Subcutaneous abdominal adipose tissue (tissue), 5 donors: ENCODE measurements at regions not wholly inside any gene's neighbourhood (a gene's known extent, or its start where the extent isn't known, plus 50 kb on each side); places are given as distances from the start of the nearest gene placed in this dataset.
"Not testable (repeated sequence)": the region's sequence is repeated elsewhere in the genome, so short reads cannot be mapped to it uniquely, and the experiment has no call there.

ENCODE experiments used
- H3K27ac ChIP-seq: one replicate; pipeline ENCODE4 v1.7.0; 2013; ENCODE audit warnings: low read depth, mild to moderate bottlenecking, inconsistent platforms, low read length, moderate library complexity
- H3K27me3 ChIP-seq, 5 donors: one replicate each; pipeline ENCODE4 v1.7.0; 2013; ENCODE audit warnings: low read length in 5 of 5, inconsistent platforms in 1 of 5; ENCODE audit not compliant: control insufficient read depth in 5 of 5, insufficient read depth in 4 of 5
- H3K36me3 ChIP-seq, 5 donors: one replicate each; pipeline ENCODE4 v1.7.0; 2013; ENCODE audit warnings: low read length in 5 of 5; ENCODE audit not compliant: control insufficient read depth in 5 of 5, insufficient read depth in 5 of 5
- H3K4me1 ChIP-seq, 5 donors: one replicate each; pipeline ENCODE4 v1.7.0; 2013; ENCODE audit warnings: low read length in 5 of 5, mild to moderate bottlenecking in 3 of 5, moderate library complexity in 1 of 5; ENCODE audit not compliant: control insufficient read depth in 5 of 5, insufficient read depth in 5 of 5
- H3K4me3 ChIP-seq, 5 donors: one replicate each; pipeline ENCODE4 v1.7.0; 2013; ENCODE audit warnings: low read length in 5 of 5, low read depth in 1 of 5
- H3K9ac ChIP-seq, 5 donors: one replicate each; pipeline ENCODE4 v1.7.0; 2013; ENCODE audit warnings: low read length in 5 of 5, mild to moderate bottlenecking in 4 of 5, moderate library complexity in 3 of 5
- H3K9me3 ChIP-seq, 5 donors: one replicate each; pipeline ENCODE4 v1.7.0; 2013; ENCODE audit warnings: low read length in 5 of 5; ENCODE audit not compliant: control insufficient read depth in 5 of 5
- donor health status: healthy.
- donor health status: healthy.
- donor health status: healthy.
- donor health status: healthy.
- donor health status: healthy.

- no peak overlapping the region for H3K4me3 ChIP-seq
- no peaks in the 10 kb centered on the region for H3K27me3 ChIP-seq
- no peaks in the 10 kb centered on the region for H3K4me1 ChIP-seq
- H3K9ac ChIP-seq = no peak overlapping the region
- no peak overlapping the region for H3K27ac ChIP-seq
- peaks cover 0 to 13% (median 0%) of the 10 kb centered on the region in 5 donors for H3K9me3 ChIP-seq
- no peaks in the 10 kb centered on the region for H3K36me3 ChIP-seq
Observed at GRCh38 chr2:126145752-126146151, 510.2 kb upstream of the GYPC start.

- H3K36me3 ChIP-seq = no peaks in the 10 kb centered on the region
- no peak overlapping the region for H3K9ac ChIP-seq
- no peaks in the 10 kb centered on the region for H3K27me3 ChIP-seq
- H3K4me1 ChIP-seq = no peaks in the 10 kb centered on the region
- H3K27ac ChIP-seq = no peak overlapping the region
- peaks cover 0 to 11% (median 2%) of the 10 kb centered on the region in 5 donors for H3K9me3 ChIP-seq
- H3K4me3 ChIP-seq = no peak overlapping the region
Observed at GRCh38 chr2:126154256-126154785, 501.6 kb upstream of the GYPC start.

- not testable (repeated sequence) for H3K9me3 ChIP-seq, H3K4me1 ChIP-seq, H3K36me3 ChIP-seq, H3K27me3 ChIP-seq, H3K4me3 ChIP-seq, H3K9ac ChIP-seq, H3K27ac ChIP-seq
Observed at GRCh38 chr2:126160950-126161349, 495.0 kb upstream of the GYPC start.

GRCh38 chr2:126172631-126173184, 483.2 kb upstream of the GYPC start:
- peaks cover 0 to 2% (median 0%) of the 10 kb centered on the region in 5 donors for H3K9me3 ChIP-seq
- H3K4me3 ChIP-seq = no peak overlapping the region
- no peak overlapping the region for H3K27ac ChIP-seq
- H3K9ac ChIP-seq = no peak overlapping the region
- no peaks in the 10 kb centered on the region for H3K36me3 ChIP-seq
- no peaks in the 10 kb centered on the region for H3K4me1 ChIP-seq
- no peaks in the 10 kb centered on the region for H3K27me3 ChIP-seq

- Histone ChIP-seq H3K9me3 (peaks cover 0 to 2% (median 0%) of the 10 kb centered on the region in 5 donors), H3K27ac (no peak overlapping the region), H3K9ac (no peak overlapping the region), H3K4me1 (no peaks in the 10 kb centered on the region), H3K27me3 (no peaks in the 10 kb centered on the region), H3K4me3 (no peak overlapping the region), H3K36me3 (no peaks in the 10 kb centered on the region)
Observed at GRCh38 chr2:126175222-126175621, 480.7 kb upstream of the GYPC start.

GRCh38 chr2:126177479-126177878, 478.5 kb upstream of the GYPC start:
- no peak overlapping the region for H3K9ac ChIP-seq
- no peaks in the 10 kb centered on the region for H3K36me3 ChIP-seq
- no peaks in the 10 kb centered on the region for H3K9me3 ChIP-seq
- H3K4me3 ChIP-seq = no peak overlapping the region
- no peak overlapping the region for H3K27ac ChIP-seq
- no peaks in the 10 kb centered on the region for H3K27me3 ChIP-seq
- H3K4me1 ChIP-seq = no peaks in the 10 kb centered on the region

- Histone ChIP-seq H3K36me3 (no peaks in the 10 kb centered on the region), H3K27me3 (no peaks in the 10 kb centered on the region), H3K9me3 (peaks cover 0 to 2% (median 0%) of the 10 kb centered on the region in 5 donors), H3K9ac (no peak overlapping the region), H3K4me3 (no peak overlapping the region), H3K4me1 (no peaks in the 10 kb centered on the region), H3K27ac (no peak overlapping the region)
Observed at GRCh38 chr2:126187668-126188067, 468.3 kb upstream of the GYPC start.

GRCh38 chr2:126189527-126189926, 466.4 kb upstream of the GYPC start:
- Histone ChIP-seq H3K36me3 (no peaks in the 10 kb centered on the region), H3K27me3 (peaks cover 0 to 2% (median 0%) of the 10 kb centered on the region in 5 donors), H3K4me1 (no peaks in the 10 kb centered on the region), H3K9ac (no peak overlapping the region), H3K27ac (no peak overlapping the region), H3K4me3 (no peak overlapping the region), H3K9me3 (peaks cover 0 to 2% (median 0%) of the 10 kb centered on the region in 5 donors)

- H3K27ac ChIP-seq = no peak overlapping the region
- H3K4me1 ChIP-seq = no peaks in the 10 kb centered on the region
- H3K27me3 ChIP-seq = peaks cover 0 to 2% (median 0%) of the 10 kb centered on the region in 5 donors
- no peak overlapping the region for H3K4me3 ChIP-seq
- H3K9me3 ChIP-seq = no peaks in the 10 kb centered on the region
- no peak overlapping the region for H3K9ac ChIP-seq
- H3K36me3 ChIP-seq = no peaks in the 10 kb centered on the region
Observed at GRCh38 chr2:126200538-126200937, 455.4 kb upstream of the GYPC start.

GRCh38 chr2:126208266-126208665, 447.7 kb upstream of the GYPC start:
- Histone ChIP-seq H3K9ac (no peak overlapping the region), H3K9me3 (no peaks in the 10 kb centered on the region), H3K36me3 (no peaks in the 10 kb centered on the region), H3K27ac (no peak overlapping the region), H3K27me3 (no peaks in the 10 kb centered on the region), H3K4me3 (no peak overlapping the region), H3K4me1 (no peaks in the 10 kb centered on the region)
